ENCODE measurements at regions not wholly inside any gene's neighbourhood (a gene's known extent, or its start where the extent isn't known, plus 50 kb on each side); places are given as distances from the start of the nearest gene placed in this dataset.

DNA sequence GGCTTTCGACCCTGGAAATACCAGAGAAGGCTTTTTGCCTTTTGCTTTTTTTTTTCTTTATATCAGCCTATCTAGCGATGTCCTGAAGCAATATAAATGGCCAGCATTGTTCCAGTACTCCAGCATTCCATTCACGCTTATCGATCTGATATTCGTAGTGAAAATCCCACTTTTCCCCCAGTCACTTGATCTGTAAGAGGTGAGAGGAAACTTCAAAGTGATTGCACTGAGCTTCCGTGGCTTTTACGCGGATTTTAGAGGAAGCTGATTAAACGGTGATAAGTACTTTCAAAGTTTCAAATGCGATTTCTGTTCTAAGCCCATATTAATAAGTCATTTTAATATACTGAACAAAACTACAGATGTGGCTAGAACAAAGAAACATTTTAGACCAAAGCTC, 725.5 kb downstream of the TRIML1 start:
- H3K9me3 ChIP-seq = no peaks in the 10 kb centered on the region
- H3K4me3 ChIP-seq (ENCODE audit: low read depth in 1 of 2, low read length in 1 of 2) = no peak overlapping the region
- no peak overlapping the region for H3K27ac ChIP-seq
- H3K27me3 ChIP-seq = no peaks in the 10 kb centered on the region
- H3K36me3 ChIP-seq = no peaks in the 10 kb centered on the region
- H3K4me1 ChIP-seq (ENCODE audit: control insufficient read depth in 1 of 2, insufficient read depth in 1 of 2, low read depth in 1 of 2, low read length in 1 of 2) = no peaks in the 10 kb centered on the region
- TF ChIP-seq, protein P1, sequence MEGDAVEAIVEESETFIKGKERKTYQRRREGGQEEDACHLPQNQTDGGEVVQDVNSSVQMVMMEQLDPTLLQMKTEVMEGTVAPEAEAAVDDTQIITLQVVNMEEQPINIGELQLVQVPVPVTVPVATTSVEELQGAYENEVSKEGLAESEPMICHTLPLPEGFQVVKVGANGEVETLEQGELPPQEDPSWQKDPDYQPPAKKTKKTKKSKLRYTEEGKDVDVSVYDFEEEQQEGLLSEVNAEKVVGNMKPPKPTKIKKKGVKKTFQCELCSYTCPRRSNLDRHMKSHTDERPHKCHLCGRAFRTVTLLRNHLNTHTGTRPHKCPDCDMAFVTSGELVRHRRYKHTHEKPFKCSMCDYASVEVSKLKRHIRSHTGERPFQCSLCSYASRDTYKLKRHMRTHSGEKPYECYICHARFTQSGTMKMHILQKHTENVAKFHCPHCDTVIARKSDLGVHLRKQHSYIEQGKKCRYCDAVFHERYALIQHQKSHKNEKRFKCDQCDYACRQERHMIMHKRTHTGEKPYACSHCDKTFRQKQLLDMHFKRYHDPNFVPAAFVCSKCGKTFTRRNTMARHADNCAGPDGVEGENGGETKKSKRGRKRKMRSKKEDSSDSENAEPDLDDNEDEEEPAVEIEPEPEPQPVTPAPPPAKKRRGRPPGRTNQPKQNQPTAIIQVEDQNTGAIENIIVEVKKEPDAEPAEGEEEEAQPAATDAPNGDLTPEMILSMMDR (IDR thresholded peaks at IDR 0.05) = no peak

DNA sequence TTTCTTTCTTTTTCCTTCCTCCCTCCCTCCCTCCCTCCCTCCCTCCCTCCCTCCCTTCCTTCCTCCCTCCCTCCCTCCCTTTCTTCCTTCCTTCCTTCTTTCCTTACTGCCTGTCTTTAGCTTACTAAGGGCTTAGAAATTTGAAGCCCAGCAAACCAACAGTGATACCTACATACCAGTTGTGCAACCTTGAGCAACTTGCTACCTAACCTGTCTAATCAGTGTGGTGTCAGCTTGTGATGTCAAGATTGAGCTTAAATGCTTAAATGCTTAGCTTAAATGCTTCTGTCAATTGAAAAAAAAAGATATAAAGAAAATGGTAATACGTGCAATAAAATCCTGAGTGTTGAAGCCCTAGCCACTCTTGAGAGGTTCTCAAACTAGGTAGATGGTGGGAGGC, 728.6 kb downstream of the TRIML1 start:
- Histone ChIP-seq H3K4me1 (ENCODE audit: control insufficient read depth in 1 of 2, insufficient read depth in 1 of 2, low read depth in 1 of 2, low read length in 1 of 2) (no peaks in the 10 kb centered on the region), H3K4me3 (ENCODE audit: low read depth in 1 of 2, low read length in 1 of 2) (no peak overlapping the region), H3K27ac (no peak overlapping the region), H3K9me3 (no peaks in the 10 kb centered on the region), H3K27me3 (no peaks in the 10 kb centered on the region), H3K36me3 (no peaks in the 10 kb centered on the region)
- TF ChIP-seq, protein P1 (IDR thresholded peaks at IDR 0.05) = no peak

DNA sequence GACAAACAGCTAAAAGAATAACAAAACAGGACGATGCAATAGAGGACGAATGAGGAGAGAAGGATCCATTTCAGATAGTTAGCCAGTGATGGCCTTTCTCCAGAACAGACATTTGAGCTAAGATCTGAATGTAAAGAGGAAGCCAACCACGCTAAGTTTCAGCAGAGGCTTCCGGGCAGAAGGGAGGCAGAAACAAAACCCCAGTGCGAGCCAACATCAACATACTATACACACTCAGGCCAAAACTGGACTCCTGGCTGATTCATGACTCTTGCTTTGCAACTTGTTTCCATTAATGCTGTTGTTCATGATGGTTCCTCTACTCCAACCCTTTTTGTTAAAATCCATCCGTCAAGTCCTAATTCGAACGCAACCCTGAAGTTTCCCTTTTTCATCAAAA, 730.3 kb downstream of the TRIML1 start:
- no peak overlapping the region for H3K4me3 ChIP-seq (ENCODE audit: low read depth in 1 of 2, low read length in 1 of 2)
- TF ChIP-seq, protein P1 (IDR thresholded peaks at IDR 0.05) = no peak
- no peaks in the 10 kb centered on the region for H3K9me3 ChIP-seq
- no peaks in the 10 kb centered on the region for H3K27me3 ChIP-seq
- no peaks in the 10 kb centered on the region for H3K36me3 ChIP-seq
- H3K4me1 ChIP-seq (ENCODE audit: control insufficient read depth in 1 of 2, insufficient read depth in 1 of 2, low read depth in 1 of 2, low read length in 1 of 2) = no peaks in the 10 kb centered on the region
- H3K27ac ChIP-seq = no peak overlapping the region

DNA sequence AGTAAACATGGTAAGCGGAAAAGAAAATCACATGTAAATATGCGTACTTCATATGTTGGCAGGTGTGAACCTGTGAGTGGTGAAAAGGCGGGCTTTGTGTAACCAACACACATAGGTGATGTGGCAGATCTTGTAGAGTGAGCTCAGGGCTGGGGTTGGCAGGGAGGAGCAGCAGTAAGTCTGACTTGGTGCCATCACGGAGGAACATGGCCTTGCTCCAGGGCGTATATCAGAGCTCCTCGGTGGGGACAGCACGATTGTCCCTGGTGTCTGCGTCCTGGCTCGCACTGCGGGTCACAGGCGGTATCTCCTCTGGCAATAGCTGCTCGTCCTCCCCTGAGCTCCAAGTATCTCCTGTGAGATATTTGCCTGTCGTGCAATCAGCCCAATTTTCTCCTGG, 733.6 kb downstream of the TRIML1 start:
- Histone ChIP-seq H3K27me3 (no peaks in the 10 kb centered on the region), H3K4me1 (ENCODE audit: control insufficient read depth in 1 of 2, insufficient read depth in 1 of 2, low read depth in 1 of 2, low read length in 1 of 2) (no peaks in the 10 kb centered on the region), H3K9me3 (no peaks in the 10 kb centered on the region), H3K27ac (no peak overlapping the region), H3K36me3 (no peaks in the 10 kb centered on the region), H3K4me3 (ENCODE audit: low read depth in 1 of 2, low read length in 1 of 2) (no peak overlapping the region)
- TF ChIP-seq, protein P1 (IDR thresholded peaks at IDR 0.05) = no peak

DNA sequence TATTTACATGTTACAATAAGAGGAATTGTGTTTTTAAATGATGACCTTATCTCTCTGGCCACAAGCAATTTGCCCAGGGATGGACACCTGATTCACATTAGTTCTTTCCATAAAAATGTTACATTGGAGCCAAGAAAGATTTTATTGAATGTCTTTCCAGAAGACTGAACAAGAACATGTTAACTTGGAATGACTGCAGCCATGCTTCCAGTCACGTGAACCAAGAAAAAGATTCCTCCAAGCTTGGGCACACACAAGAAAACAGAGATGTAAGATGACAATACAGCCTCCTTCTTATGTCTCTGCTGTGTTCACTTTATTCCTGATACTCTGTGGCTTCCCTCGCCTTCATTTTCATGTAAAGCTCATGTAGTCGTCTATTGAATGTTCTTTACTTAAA, 737.6 kb downstream of the TRIML1 start:
- H3K36me3 ChIP-seq = no peaks in the 10 kb centered on the region
- H3K27ac ChIP-seq = no peak overlapping the region
- no peaks in the 10 kb centered on the region for H3K27me3 ChIP-seq
- TF ChIP-seq, protein P1 (IDR thresholded peaks at IDR 0.05) = no peak
- no peak overlapping the region for H3K4me3 ChIP-seq (ENCODE audit: low read depth in 1 of 2, low read length in 1 of 2)
- no peaks in the 10 kb centered on the region for H3K4me1 ChIP-seq (ENCODE audit: control insufficient read depth in 1 of 2, insufficient read depth in 1 of 2, low read depth in 1 of 2, low read length in 1 of 2)
- no peaks in the 10 kb centered on the region for H3K9me3 ChIP-seq

DNA sequence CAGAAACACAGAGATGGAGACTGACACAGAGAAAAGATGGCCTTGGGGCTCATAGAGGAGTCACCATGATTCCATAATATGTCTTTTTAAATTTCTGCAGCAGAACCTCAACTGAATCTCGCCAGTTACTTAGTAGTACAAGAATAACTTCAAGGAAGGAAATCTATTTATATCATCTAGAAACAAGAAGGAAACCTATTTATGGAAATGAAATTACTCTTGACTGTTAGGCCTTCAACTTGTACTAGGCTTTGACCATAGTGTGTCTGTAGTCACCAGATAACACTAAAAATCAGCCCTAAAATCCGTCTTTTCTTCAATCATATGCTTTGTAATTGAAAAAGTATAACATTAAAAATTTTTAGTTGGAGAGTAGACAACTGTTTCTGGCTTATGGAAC, 740.4 kb downstream of the TRIML1 start:
- Histone ChIP-seq H3K36me3 (no peaks in the 10 kb centered on the region), H3K4me1 (ENCODE audit: control insufficient read depth in 1 of 2, insufficient read depth in 1 of 2, low read depth in 1 of 2, low read length in 1 of 2) (no peaks in the 10 kb centered on the region)

More for the DNA sequence above, 740.4 kb downstream of the TRIML1 start:
- Histone ChIP-seq H3K9me3 (no peaks in the 10 kb centered on the region), H3K4me3 (ENCODE audit: low read depth in 1 of 2, low read length in 1 of 2) (no peak overlapping the region), H3K27ac (no peak overlapping the region), H3K27me3 (no peaks in the 10 kb centered on the region)
- TF ChIP-seq, protein P1 (IDR thresholded peaks at IDR 0.05) = no peak

Data from neutrophil (primary cell).